GM19467 (cell line): ENCODE measurements at regions not wholly inside any gene's neighbourhood (a gene's known extent, or its start where the extent isn't known, plus 50 kb on each side); places are given as distances from the start of the nearest gene placed in this dataset.

Experiments
- ATAC-seq: cut with Tn5 transposase; IDR thresholded peaks from one replicate; pipeline ENCODE4 v1.9.1; 2021; ENCODE audit warnings: mild to moderate bottlenecking, moderate library complexity; ENCODE audit not compliant: unreplicated experiment

- no peak for ATAC-seq
These were observed 50.8 kb upstream of the ZNF366 start for GRCh38 chr5:72558046-72558336.

- peak; percentile 5 for ATAC-seq
These were observed 50.2 kb upstream of the ZNF366 start for GRCh38 chr5:72557167-72558045.
